ENCODE measurements at regions not wholly inside any gene's neighbourhood (a gene's known extent, or its start where the extent isn't known, plus 50 kb on each side); places are given as distances from the start of the nearest gene placed in this dataset.
"Not testable (repeated sequence)": the region's sequence is repeated elsewhere in the genome, so short reads cannot be mapped to it uniquely, and the experiment has no call there.

DNA sequence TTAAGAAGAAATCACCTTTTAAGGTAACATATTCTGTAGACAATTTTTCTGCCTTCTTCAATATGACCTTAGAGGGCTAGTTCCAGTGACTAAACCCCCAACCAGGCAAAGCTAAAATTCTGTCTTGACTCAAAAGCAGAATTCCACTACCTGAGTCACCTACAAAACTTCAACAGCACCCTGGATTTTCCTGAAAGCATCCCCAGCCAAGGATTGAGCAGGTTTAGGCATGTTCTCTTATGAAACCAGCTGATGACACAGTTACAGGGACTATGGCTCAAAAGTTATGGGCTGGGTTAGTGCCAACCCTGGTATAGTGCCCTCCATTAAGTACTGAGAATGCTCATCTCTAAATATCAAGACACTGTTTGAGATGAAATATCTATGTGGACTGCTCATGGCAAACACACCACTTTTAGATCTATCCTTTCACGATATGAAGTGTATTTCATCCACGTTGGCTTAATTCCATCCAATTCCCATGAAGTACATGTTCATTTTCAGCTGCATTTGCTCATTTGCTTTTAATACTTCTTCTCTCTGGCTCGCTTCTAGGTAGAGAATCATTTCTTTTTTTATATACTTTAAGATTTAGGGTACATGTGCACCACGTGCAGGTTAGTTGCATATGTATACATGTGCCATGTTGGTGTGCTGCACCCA lies 53.6 kb upstream of the TNFAIP3 start:
- Histone ChIP-seq H3K27ac (no peak overlapping the region), H3K4me1 (peaks cover 24% of the 10 kb centered on the region), H3K4me3 (no peak overlapping the region), H3K36me3 (no peaks in the 10 kb centered on the region), H3K9me3 (no peaks in the 10 kb centered on the region), H3K27me3 (no peaks in the 10 kb centered on the region)
- TF ChIP-seq, protein P1, sequence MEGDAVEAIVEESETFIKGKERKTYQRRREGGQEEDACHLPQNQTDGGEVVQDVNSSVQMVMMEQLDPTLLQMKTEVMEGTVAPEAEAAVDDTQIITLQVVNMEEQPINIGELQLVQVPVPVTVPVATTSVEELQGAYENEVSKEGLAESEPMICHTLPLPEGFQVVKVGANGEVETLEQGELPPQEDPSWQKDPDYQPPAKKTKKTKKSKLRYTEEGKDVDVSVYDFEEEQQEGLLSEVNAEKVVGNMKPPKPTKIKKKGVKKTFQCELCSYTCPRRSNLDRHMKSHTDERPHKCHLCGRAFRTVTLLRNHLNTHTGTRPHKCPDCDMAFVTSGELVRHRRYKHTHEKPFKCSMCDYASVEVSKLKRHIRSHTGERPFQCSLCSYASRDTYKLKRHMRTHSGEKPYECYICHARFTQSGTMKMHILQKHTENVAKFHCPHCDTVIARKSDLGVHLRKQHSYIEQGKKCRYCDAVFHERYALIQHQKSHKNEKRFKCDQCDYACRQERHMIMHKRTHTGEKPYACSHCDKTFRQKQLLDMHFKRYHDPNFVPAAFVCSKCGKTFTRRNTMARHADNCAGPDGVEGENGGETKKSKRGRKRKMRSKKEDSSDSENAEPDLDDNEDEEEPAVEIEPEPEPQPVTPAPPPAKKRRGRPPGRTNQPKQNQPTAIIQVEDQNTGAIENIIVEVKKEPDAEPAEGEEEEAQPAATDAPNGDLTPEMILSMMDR (IDR thresholded peaks at IDR 0.05) = no peak
- no peak for TF ChIP-seq POLR2A (IDR thresholded peaks at IDR 0.05)
- no peak for TF ChIP-seq EP300 (IDR thresholded peaks at IDR 0.05)
- TF ChIP-seq POLR2AphosphoS5 (IDR thresholded peaks at IDR 0.05) = no peak
- WGBS = 66% methylated on average over 4 of the region's 4 CpGs
- no peak for DNase-seq (ENCODE audit: low spot score in 2 of 2)

DNA sequence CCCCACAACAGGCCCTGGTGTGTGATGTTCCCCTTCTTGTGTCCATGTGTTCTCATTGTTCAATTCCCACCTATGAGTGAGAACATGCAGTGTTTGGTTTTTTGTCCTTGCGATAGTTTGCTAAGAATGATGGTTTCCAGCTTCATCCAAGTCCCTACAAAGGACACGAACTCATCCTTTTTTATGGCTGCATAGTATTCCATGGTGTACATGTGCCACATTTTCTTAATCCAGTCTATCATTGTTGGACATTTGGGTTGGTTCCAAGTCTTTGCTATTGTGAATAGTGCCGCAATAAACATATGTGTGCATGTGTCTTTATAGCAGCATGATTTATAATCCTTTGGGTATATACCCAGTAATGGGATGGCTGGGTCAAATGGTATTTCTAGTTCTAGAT lies 53.0 kb upstream of the TNFAIP3 start:
- not testable (repeated sequence) for H3K27ac ChIP-seq; H3K36me3 ChIP-seq; H3K4me3 ChIP-seq; DNase-seq (ENCODE audit: low spot score in 2 of 2); H3K27me3 ChIP-seq; H3K9me3 ChIP-seq
- 100% methylated on average over 2 of the region's 3 CpGs for WGBS
- H3K4me1 ChIP-seq = peaks cover 24% of the 10 kb centered on the region

DNA sequence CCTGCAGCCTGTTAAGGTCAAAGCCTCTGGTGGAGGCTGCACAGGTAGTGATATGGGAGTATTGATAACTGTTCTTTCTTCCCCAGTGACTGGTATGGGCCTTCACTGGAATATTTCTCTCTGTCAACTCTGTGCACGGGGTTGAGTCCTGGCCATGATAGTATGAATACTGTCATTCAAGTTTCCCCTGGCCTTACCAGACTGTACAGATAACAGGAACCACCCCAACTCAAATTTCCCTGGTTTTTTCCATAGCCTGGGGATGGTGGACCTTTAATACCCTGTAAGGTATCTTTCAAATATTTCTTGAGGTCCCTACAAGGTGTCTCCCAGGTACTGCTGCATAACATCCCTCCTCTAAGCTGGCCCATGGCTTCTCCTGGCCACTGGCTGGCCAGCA lies 51.4 kb upstream of the TNFAIP3 start:
- DNase-seq (ENCODE audit: low spot score in 2 of 2) = no peak
- Histone ChIP-seq H3K27me3 (no peaks in the 10 kb centered on the region), H3K9me3 (no peaks in the 10 kb centered on the region), H3K4me1 (peaks cover 37% of the 10 kb centered on the region), H3K36me3 (no peaks in the 10 kb centered on the region), H3K4me3 (no peak overlapping the region), H3K27ac (no peak overlapping the region)
- TF ChIP-seq POLR2A (IDR thresholded peaks at IDR 0.05) = no peak
- TF ChIP-seq, protein P1 (IDR thresholded peaks at IDR 0.05) = no peak
- WGBS = 64% methylated on average over 1 of the region's 1 CpG

DNA sequence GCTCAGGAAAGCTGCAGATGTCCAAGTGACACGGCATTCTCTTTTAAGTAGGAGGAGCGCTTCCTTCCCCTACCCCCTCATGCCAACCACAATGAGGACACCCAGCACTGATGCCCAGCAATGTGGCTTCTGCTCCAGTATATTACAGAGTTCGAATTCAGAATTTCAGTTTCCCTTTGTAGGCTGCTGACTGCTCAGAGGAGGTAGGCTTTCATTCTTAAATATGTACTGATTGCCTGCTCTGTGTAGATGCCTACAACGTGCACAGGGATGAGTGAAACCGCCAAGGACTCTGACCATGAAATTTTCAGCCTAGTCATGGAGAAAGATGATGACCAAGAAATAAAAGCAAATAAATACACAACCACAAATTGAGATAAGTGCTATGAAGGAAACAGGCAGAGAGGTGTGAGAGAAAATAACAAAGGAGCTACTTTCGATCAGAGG lies 50.9 kb upstream of the TNFAIP3 start:
- Histone ChIP-seq H3K4me1 (peaks cover 35% of the 10 kb centered on the region), H3K4me3 (no peak overlapping the region), H3K36me3 (no peaks in the 10 kb centered on the region), H3K27me3 (no peaks in the 10 kb centered on the region), H3K27ac (no peak overlapping the region), H3K9me3 (no peaks in the 10 kb centered on the region)
- WGBS = 65% methylated on average over 6 of the region's 6 CpGs
- TF ChIP-seq POLR2A (IDR thresholded peaks at IDR 0.05) = no peak
- TF ChIP-seq POLR2AphosphoS5 (IDR thresholded peaks at IDR 0.05) = no peak
- TF ChIP-seq, protein P1 (IDR thresholded peaks at IDR 0.05) = no peak
- TF ChIP-seq EP300 (IDR thresholded peaks at IDR 0.05) = no peak
- DNase-seq (ENCODE audit: low spot score in 2 of 2) = no peak

DNA sequence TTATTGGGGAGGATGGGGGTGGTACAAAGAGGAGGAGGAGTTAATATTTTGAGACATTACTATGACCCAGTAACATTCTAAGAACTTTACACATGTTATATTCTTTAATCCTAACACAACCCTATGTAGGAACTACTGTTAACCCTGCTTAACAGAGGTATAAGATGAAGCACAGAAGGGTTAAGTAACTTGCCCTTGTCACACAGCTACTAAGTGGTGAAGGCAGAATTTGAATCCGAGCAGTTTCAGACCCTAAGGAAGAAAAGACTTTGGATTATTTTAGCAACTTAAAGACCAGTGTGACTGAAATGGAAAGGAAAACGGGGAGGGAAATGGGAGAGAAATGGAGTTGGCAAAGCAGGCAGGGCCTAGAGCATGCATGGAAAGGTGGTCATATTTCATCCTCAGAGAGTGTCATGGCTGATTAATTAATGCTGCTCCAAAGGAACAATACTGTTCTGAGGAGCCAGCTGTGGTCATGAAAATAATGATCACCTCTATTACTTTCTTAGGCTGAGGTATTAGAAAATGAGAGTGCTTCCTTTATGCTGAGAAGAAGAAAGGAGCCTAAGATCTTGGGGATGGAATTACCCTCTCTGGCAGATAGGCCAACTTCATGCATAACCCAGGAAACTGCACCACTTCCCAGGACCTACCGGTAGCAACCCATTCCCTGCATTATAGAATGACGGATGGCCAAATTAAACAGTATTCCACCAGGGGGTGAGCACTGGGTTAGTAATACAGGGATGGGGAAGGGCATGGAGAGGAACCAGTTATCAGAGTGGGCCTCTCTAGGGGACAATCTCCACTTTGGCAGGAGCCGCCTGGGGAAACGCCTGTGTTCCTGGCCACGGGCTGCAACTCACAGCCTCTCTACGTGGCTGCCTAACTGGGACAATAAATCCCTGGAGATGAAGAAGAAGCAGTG lies 50.1 kb upstream of the TNFAIP3 start:
- WGBS = 70% methylated on average over 8 of the region's 8 CpGs
- peaks cover 34% of the 10 kb centered on the region for H3K4me1 ChIP-seq
- TF ChIP-seq EP300 (IDR thresholded peaks at IDR 0.05) = no peak
- TF ChIP-seq POLR2A (IDR thresholded peaks at IDR 0.05) = no peak
- TF ChIP-seq POLR2AphosphoS5 (IDR thresholded peaks at IDR 0.05) = no peak
- TF ChIP-seq, protein P1 (IDR thresholded peaks at IDR 0.05) = no peak
- no peaks in the 10 kb centered on the region for H3K9me3 ChIP-seq
- H3K36me3 ChIP-seq = no peaks in the 10 kb centered on the region
- H3K4me3 ChIP-seq = no peak overlapping the region
- H3K27ac ChIP-seq = no peak overlapping the region
- DNase-seq (ENCODE audit: low spot score in 2 of 2) = no peak
- no peaks in the 10 kb centered on the region for H3K27me3 ChIP-seq
